HEK293 (cell line): ENCODE measurements at regions not wholly inside any gene's neighbourhood (a gene's known extent, or its start where the extent isn't known, plus 50 kb on each side); places are given as distances from the start of the nearest gene placed in this dataset.

Experiments
- CTCF ChIA-PET: fragments of 350-600 bp; formaldehyde crosslinking; extraction: SDS; loops from one replicate; lab custom pipeline; 2021; ENCODE audit warnings: antibody characterized with exemption; lab: Yijun Ruan, JAX
- POLR2A ChIA-PET: fragments of 300-600 bp; formaldehyde crosslinking; extraction: SDS; loops from one replicate; lab custom pipeline; 2020; ENCODE audit warnings: antibody characterized with exemption, inconsistent platforms; lab: Yijun Ruan, JAX
- H3K27ac ChIP-seq: fragments of 200-500 bp; sonication (Bioruptor generic); 2 replicates; pipeline ENCODE4 v1.5.1; 2014; ENCODE audit warnings: low read depth, low read length, control low read depth, inconsistent platforms; ENCODE audit errors: extremely low read depth
- H3K36me3 ChIP-seq, 2 experiments: fragments of 200-500 bp in 1 of 2; sonication (Bioruptor generic) in 1 of 2; 1 replicate in 1 of 2; 2 replicates in 1 of 2; pipeline ENCODE4 v1.5.1; 2014 to 2017; ENCODE audit warnings: inconsistent platforms in 2 of 2, low read length in 2 of 2; ENCODE audit not compliant: control insufficient read depth in 2 of 2, insufficient read depth in 1 of 2
- H3K4me1 ChIP-seq: fragments of 200-500 bp; sonication (Bioruptor generic); 2 replicates; pipeline ENCODE4 v1.5.1; 2014; ENCODE audit warnings: mild to moderate bottlenecking, low read length, inconsistent platforms; ENCODE audit not compliant: control insufficient read depth, insufficient read depth
- H3K4me3 ChIP-seq: 2 replicates; pipeline ENCODE4 v1.5.1; 2011; ENCODE audit warnings: low read depth, mild to moderate bottlenecking, control low read depth, low read length, moderate library complexity
- H3K9me3 ChIP-seq: fragments of 200-500 bp; sonication (Bioruptor generic); 2 replicates; pipeline ENCODE4 v1.5.1; 2014; ENCODE audit warnings: low read depth, low read length, inconsistent platforms; ENCODE audit not compliant: control insufficient read depth, insufficient read depth
- EGR2 ChIP-seq: fragments of 450-650 bp; formaldehyde crosslinking; IDR thresholded peaks from 2 replicates; pipeline ENCODE4 v1.5.1; 2016; ENCODE audit warnings: low read depth, missing biosample characterization, missing genetic modification characterization
- PRDM2 ChIP-seq: fragments of 450-650 bp; formaldehyde crosslinking; IDR thresholded peaks from 2 replicates; pipeline ENCODE4 v1.5.1; 2016; ENCODE audit warnings: missing biosample characterization, missing genetic modification characterization, borderline replicate concordance
- SCRT1 ChIP-seq: fragments of 450-650 bp; formaldehyde crosslinking; IDR thresholded peaks from 2 replicates; pipeline ENCODE4 v1.5.1; 2016; ENCODE audit warnings: missing biosample characterization, missing genetic modification characterization, borderline replicate concordance
- TRIM28 ChIP-seq: IDR thresholded peaks from 2 replicates; pipeline ENCODE4 v1.6.1; 2011; ENCODE audit warnings: low read length, control low read depth, borderline replicate concordance
- ZBTB49 ChIP-seq: fragments of 450-650 bp; formaldehyde crosslinking; IDR thresholded peaks from 2 replicates; pipeline ENCODE4 v1.5.1; 2016; ENCODE audit warnings: missing biosample characterization, missing genetic modification characterization, low read depth
- ZBTB8A ChIP-seq: fragments of 450-650 bp; formaldehyde crosslinking; IDR thresholded peaks from 2 replicates; pipeline ENCODE4 v1.5.1; 2016; ENCODE audit warnings: missing biosample characterization, missing genetic modification characterization
- ZFP69B ChIP-seq: fragments of 450-650 bp; formaldehyde crosslinking; IDR thresholded peaks from 2 replicates; pipeline ENCODE4 v1.5.1; 2016; ENCODE audit warnings: missing biosample characterization, missing genetic modification characterization
- ZNF114 ChIP-seq: fragments of 450-650 bp; formaldehyde crosslinking; IDR thresholded peaks from 2 replicates; pipeline ENCODE4 v1.5.0; 2017; ENCODE audit warnings: missing biosample characterization, missing genetic modification characterization
- ZNF292 ChIP-seq: fragments of 450-650 bp; formaldehyde crosslinking; IDR thresholded peaks from 2 replicates; pipeline ENCODE4 v1.5.1; 2016; ENCODE audit warnings: low read depth, missing biosample characterization, missing genetic modification characterization, borderline replicate concordance
- ZNF341 ChIP-seq: fragments of 450-650 bp; formaldehyde crosslinking; IDR thresholded peaks from 2 replicates; pipeline ENCODE4; 2016; ENCODE audit warnings: low read depth, missing biosample characterization, missing genetic modification characterization
- ZNF549 ChIP-seq: fragments of 450-650 bp; IDR thresholded peaks from 2 replicates; pipeline ENCODE4 v1.5.1; 2018; ENCODE audit warnings: missing biosample characterization, missing genetic modification characterization, mild to moderate bottlenecking, inconsistent platforms, moderate library complexity
- ZNF664 ChIP-seq: fragments of 450-650 bp; formaldehyde crosslinking; IDR thresholded peaks from 2 replicates; pipeline ENCODE4 v1.5.1; 2016; ENCODE audit warnings: missing biosample characterization, missing genetic modification characterization
- ZNF777 ChIP-seq: fragments of 450-650 bp; formaldehyde crosslinking; IDR thresholded peaks from 2 replicates; pipeline ENCODE4 v1.5.1; 2017; ENCODE audit warnings: missing biosample characterization, missing genetic modification characterization, borderline replicate concordance
- TF ChIP-seq, protein P1 (sequence below): sonication (generic); formaldehyde crosslinking; IDR thresholded peaks from 2 replicates; pipeline ENCODE4 v1.8.1; 2022; ENCODE audit warnings: mild to moderate bottlenecking, moderate library complexity, missing genetic modification reagents
- TF ChIP-seq, protein P2 (sequence below): fragments of 450-650 bp; IDR thresholded peaks from 2 replicates; pipeline ENCODE4 v1.5.1; 2018; ENCODE audit warnings: missing biosample characterization, missing genetic modification characterization
- TF ChIP-seq, protein P3 (sequence below): fragments of 450-650 bp; formaldehyde crosslinking; IDR thresholded peaks from 2 replicates; pipeline ENCODE4 v1.5.1; 2017; ENCODE audit warnings: missing biosample characterization, missing genetic modification characterization
- TF ChIP-seq, protein P4 (sequence below): fragments of 450-650 bp; formaldehyde crosslinking; IDR thresholded peaks from 2 replicates; pipeline ENCODE4 v1.5.1; 2016; ENCODE audit warnings: missing biosample characterization, missing genetic modification characterization
- TF ChIP-seq, protein P5 (sequence below): fragments of 450-650 bp; formaldehyde crosslinking; IDR thresholded peaks from 2 replicates; pipeline ENCODE4 v1.5.1; 2016; ENCODE audit warnings: missing biosample characterization, missing genetic modification characterization

- no peak for TF ChIP-seq ZBTB49 (tag by site-specific recombination)
- TF ChIP-seq, protein P1, sequence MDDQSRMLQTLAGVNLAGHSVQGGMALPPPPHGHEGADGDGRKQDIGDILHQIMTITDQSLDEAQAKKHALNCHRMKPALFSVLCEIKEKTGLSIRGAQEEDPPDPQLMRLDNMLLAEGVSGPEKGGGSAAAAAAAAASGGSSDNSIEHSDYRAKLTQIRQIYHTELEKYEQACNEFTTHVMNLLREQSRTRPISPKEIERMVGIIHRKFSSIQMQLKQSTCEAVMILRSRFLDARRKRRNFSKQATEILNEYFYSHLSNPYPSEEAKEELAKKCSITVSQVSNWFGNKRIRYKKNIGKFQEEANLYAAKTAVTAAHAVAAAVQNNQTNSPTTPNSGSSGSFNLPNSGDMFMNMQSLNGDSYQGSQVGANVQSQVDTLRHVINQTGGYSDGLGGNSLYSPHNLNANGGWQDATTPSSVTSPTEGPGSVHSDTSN (CRISPR knock-in tag), result no peak
- TF ChIP-seq, protein P2, sequence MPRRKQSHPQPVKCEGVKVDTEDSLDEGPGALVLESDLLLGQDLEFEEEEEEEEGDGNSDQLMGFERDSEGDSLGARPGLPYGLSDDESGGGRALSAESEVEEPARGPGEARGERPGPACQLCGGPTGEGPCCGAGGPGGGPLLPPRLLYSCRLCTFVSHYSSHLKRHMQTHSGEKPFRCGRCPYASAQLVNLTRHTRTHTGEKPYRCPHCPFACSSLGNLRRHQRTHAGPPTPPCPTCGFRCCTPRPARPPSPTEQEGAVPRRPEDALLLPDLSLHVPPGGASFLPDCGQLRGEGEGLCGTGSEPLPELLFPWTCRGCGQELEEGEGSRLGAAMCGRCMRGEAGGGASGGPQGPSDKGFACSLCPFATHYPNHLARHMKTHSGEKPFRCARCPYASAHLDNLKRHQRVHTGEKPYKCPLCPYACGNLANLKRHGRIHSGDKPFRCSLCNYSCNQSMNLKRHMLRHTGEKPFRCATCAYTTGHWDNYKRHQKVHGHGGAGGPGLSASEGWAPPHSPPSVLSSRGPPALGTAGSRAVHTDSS, result no peak
- TF ChIP-seq ZFP69B, result no peak
- TF ChIP-seq, protein P3, sequence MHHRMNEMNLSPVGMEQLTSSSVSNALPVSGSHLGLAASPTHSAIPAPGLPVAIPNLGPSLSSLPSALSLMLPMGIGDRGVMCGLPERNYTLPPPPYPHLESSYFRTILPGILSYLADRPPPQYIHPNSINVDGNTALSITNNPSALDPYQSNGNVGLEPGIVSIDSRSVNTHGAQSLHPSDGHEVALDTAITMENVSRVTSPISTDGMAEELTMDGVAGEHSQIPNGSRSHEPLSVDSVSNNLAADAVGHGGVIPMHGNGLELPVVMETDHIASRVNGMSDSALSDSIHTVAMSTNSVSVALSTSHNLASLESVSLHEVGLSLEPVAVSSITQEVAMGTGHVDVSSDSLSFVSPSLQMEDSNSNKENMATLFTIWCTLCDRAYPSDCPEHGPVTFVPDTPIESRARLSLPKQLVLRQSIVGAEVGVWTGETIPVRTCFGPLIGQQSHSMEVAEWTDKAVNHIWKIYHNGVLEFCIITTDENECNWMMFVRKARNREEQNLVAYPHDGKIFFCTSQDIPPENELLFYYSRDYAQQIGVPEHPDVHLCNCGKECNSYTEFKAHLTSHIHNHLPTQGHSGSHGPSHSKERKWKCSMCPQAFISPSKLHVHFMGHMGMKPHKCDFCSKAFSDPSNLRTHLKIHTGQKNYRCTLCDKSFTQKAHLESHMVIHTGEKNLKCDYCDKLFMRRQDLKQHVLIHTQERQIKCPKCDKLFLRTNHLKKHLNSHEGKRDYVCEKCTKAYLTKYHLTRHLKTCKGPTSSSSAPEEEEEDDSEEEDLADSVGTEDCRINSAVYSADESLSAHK, result no peak
- no peak for TF ChIP-seq ZNF292
- no peak for TF ChIP-seq ZNF549
- no peak for TF ChIP-seq TRIM28
- no peak for TF ChIP-seq ZNF664
- TF ChIP-seq ZNF777 (tag by site-specific recombination), result no peak
- TF ChIP-seq ZNF341 (tag by site-specific recombination), result no peak
- TF ChIP-seq, all 188 proteins: peak for 0
Measured at GRCh38 chr7:54360075-54360840, 181.9 kb upstream of the VSTM2A start (continued).

DNA sequence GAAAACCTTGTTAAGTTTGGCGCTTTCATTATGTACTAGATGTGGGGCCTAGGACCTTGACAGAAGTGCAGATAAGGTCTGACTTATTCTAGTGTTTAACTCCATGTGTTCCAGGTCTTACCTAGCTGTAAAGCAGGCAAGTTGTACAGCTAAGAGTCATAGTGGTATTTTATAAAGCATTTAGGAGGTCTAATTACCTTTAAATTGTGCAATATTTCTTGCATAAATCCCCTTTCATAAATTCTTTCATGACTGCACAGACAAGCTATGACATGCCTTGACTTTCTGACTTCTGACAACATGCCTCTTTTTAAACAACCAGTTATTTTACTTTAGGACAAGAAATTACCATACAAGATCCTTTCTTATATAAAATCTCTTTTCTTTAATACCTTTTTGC is 151.6 kb upstream of the VSTM2A start:
- ChIA-PET CTCF (interaction anchor here (0.6 kb wide), 1 partner anchor 261 kb away, joined by 3 read pairs; no protein-coding TSS in a partner anchor), POLR2A (no interaction called here)
- Histone ChIP-seq H3K27ac (no peak overlapping the region), H3K9me3 (no peaks in the 10 kb centered on the region), H3K4me1 (no peaks in the 10 kb centered on the region), H3K4me3 (no peak overlapping the region), H3K36me3 (no peaks in the 10 kb centered on the region)
- TF ChIP-seq ZNF114 (tag by site-specific recombination), result no peak
- TF ChIP-seq, protein P4, sequence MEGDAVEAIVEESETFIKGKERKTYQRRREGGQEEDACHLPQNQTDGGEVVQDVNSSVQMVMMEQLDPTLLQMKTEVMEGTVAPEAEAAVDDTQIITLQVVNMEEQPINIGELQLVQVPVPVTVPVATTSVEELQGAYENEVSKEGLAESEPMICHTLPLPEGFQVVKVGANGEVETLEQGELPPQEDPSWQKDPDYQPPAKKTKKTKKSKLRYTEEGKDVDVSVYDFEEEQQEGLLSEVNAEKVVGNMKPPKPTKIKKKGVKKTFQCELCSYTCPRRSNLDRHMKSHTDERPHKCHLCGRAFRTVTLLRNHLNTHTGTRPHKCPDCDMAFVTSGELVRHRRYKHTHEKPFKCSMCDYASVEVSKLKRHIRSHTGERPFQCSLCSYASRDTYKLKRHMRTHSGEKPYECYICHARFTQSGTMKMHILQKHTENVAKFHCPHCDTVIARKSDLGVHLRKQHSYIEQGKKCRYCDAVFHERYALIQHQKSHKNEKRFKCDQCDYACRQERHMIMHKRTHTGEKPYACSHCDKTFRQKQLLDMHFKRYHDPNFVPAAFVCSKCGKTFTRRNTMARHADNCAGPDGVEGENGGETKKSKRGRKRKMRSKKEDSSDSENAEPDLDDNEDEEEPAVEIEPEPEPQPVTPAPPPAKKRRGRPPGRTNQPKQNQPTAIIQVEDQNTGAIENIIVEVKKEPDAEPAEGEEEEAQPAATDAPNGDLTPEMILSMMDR (tag by site-specific recombination), result no peak
- no peak for TF ChIP-seq PRDM2 (tag by site-specific recombination)
- TF ChIP-seq, protein P5, sequence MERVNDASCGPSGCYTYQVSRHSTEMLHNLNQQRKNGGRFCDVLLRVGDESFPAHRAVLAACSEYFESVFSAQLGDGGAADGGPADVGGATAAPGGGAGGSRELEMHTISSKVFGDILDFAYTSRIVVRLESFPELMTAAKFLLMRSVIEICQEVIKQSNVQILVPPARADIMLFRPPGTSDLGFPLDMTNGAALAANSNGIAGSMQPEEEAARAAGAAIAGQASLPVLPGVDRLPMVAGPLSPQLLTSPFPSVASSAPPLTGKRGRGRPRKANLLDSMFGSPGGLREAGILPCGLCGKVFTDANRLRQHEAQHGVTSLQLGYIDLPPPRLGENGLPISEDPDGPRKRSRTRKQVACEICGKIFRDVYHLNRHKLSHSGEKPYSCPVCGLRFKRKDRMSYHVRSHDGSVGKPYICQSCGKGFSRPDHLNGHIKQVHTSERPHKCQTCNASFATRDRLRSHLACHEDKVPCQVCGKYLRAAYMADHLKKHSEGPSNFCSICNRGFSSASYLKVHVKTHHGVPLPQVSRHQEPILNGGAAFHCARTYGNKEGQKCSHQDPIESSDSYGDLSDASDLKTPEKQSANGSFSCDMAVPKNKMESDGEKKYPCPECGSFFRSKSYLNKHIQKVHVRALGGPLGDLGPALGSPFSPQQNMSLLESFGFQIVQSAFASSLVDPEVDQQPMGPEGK (tag by site-specific recombination), result no peak
- no peak for TF ChIP-seq ZNF341 (tag by site-specific recombination)
- no peak for TF ChIP-seq ZBTB8A (tag by site-specific recombination)
- TF ChIP-seq EGR2 (tag by site-specific recombination), result no peak
- no peak for TF ChIP-seq SCRT1 (tag by site-specific recombination)
